Loucy (cell line): ENCODE measurements at regions not wholly inside any gene's neighbourhood (a gene's known extent, or its start where the extent isn't known, plus 50 kb on each side); places are given as distances from the start of the nearest gene placed in this dataset.

Experiments used
- CTCF ChIP-seq: fragments of 200-600 bp; sonication (generic); conservative IDR thresholded peaks from 2 replicates; pipeline ENCODE4 v1.5.1; 2014; ENCODE audit warnings: mild to moderate bottlenecking, antibody characterized with exemption, low read length
- EZH2phosphoT487 ChIP-seq: fragments of 200-600 bp; IDR thresholded peaks from 2 replicates; pipeline ENCODE4 v1.6.1; 2018; ENCODE audit warnings: antibody characterized with exemption, mild to moderate bottlenecking, moderate library complexity, borderline replicate concordance

- TF ChIP-seq CTCF (no peak), EZH2phosphoT487 (no peak)
Measured at GRCh38 chr4:108529984-108530905, 90.1 kb upstream of the RPL34 start.
